ENCODE measurements at regions not wholly inside any gene's neighbourhood (a gene's known extent, or its start where the extent isn't known, plus 50 kb on each side); places are given as distances from the start of the nearest gene placed in this dataset.

DNA sequence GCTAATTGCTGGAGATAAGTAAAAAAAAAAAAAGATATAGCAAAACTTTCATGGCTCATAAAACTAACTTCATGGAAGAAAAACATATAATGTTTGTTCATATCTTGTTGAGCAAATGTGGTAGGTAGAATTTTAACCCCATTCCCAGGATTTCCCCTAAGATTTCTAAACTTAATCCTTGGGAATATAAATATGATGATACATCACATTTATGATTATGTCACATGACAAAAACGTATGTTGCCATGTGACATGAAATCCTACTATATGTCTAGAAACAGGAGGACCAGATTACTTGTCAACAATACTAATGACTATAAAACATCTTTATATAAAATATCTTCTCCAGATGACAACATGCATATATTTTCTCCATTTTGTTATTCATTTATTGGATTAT lies 679.0 kb upstream of the LRRC4C start:
- CTCF ChIA-PET: no interaction called here
- POLR2A ChIA-PET: no interaction called here

GRCh38 chr11:42145311-42145710 lies 685.9 kb upstream of the LRRC4C start:
- ChIA-PET CTCF (no interaction called here), POLR2A (no interaction called here)

DNA sequence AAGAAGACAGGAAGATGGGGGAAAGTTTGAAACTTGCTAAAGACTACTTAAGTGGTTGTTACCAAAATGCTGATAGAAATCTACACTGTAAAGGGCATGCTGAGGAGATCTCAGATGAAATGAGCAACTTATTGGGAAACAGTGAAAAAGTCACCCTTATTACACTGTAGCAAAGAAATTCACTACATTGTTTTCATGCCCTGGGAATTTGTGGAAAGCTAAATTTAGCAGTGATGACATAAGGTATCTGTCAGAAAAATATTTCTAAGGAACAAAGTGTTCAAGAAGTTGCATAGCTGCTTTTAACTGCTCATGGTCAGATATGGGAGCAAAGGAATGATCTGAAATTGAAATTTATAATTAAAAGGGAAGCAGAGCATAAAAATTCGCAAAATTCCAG lies 702.4 kb upstream of the LRRC4C start:
- CTCF ChIA-PET: no interaction called here

GRCh38 chr11:42169191-42169590 lies 709.7 kb upstream of the LRRC4C start:
- POLR2A ChIA-PET: no interaction called here
- CTCF ChIA-PET: no interaction called here

More for the DNA sequence above, 702.4 kb upstream of the LRRC4C start:
- POLR2A ChIA-PET: no interaction called here

- CTCF ChIA-PET: no interaction called here
- POLR2A ChIA-PET: no interaction called here
Measured at GRCh38 chr11:42170601-42171000, 711.1 kb upstream of the LRRC4C start.

DNA sequence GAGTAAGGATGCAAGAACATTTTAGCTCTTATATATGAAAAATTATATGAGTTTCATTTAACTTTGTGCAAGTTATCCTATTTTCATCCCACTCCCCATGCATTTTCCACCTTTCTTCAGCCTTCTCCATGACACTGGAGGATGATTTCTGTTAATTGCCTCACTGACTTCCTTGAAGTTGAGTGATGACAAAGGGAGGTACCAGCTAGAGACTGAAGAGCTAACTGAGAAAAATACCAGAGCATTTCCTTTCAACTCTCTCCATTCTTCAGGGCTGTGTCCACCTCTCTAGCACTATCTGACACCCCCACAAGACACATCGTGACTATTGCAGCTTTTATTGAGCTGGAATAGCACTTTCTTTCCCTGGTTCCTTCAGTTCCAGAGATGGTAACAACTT lies 711.6 kb upstream of the LRRC4C start:
- POLR2A ChIA-PET: no interaction called here
- CTCF ChIA-PET: no interaction called here

DNA sequence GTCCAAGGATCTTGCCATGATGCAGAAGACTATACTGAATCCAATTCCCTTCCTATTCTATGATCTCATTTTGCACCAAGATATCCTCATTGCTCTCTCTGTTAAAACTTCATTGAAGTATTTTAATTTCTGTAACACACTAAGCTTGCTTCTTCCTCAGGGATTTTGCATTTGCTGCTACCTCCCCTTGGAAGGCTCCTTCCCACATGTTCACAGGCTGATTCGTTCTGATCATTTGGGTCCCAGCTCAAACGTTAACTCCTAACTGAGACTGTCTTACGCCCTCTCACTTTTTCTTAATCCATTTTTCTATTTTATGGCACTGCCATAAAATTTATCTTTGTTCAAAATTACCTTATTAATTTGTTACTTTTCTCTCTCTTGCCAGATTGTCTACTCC lies 713.0 kb upstream of the LRRC4C start:
- ChIA-PET CTCF (no interaction called here), POLR2A (no interaction called here)

DNA sequence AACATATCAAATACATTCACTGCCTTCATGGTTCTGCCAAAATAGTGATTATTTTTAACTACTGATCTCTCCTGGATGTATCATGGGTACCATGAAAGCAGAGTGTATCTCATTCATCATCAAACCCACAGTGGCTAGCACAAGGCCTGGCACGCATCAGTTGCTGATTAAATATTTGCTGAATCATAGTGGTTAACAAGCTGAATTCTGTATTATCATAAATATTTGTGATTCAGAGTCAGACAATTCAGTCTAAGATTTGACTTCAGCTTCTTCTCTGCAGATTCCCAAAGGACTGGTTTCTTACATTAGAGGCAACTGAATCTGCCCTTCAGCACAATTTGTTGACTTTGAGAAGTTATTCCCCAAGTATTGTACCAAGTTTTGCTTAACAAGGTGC lies 715.8 kb upstream of the LRRC4C start:
- ChIA-PET POLR2A (no interaction called here), CTCF (no interaction called here)

- CTCF ChIA-PET: no interaction called here
- POLR2A ChIA-PET: no interaction called here
Measured at GRCh38 chr11:42179216-42179615, 719.8 kb upstream of the LRRC4C start.

DNA sequence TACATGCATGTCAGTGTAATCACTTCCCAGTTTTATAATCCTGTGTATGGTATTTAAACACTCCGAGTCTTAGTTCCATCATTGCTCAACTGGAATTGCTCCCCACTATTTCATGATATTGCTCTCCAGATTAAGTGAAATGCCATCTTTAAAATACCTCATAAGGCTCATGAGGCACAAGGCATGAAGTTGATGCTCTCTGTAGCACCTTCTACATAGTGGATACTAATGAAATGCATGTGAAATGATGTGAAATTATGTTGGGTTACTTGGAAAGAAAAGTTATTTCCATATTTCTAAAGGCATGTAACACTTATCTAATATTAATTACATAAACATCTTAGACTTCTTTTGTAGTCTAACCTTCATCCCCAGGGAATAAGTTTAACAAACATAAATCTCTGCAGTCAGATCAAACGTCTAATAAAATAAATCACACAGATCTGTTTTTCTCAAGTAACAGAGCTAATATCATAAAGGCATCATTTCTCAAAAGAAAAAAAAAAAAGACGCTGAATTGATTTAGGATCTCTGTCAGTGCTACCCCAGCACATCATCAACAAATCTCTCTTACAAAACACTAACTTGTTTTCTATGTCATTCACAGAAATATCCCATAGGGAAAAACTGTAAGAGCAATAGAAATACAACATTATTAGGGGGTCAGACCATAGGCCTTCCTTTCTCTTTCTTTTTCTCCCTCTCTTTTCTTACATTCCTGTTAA lies 736.0 kb upstream of the LRRC4C start:
- ChIA-PET CTCF (no interaction called here), POLR2A (no interaction called here)

GRCh38 chr11:42200311-42200710 lies 740.9 kb upstream of the LRRC4C start:
- POLR2A ChIA-PET: no interaction called here
- CTCF ChIA-PET: no interaction called here

- ChIA-PET CTCF (no interaction called here), POLR2A (no interaction called here)
Measured at GRCh38 chr11:42201603-42202148, 742.2 kb upstream of the LRRC4C start.

GRCh38 chr11:42205518-42205917 lies 746.1 kb upstream of the LRRC4C start:
- ChIA-PET CTCF (no interaction called here), POLR2A (no interaction called here)

GRCh38 chr11:42225664-42226063 lies 766.2 kb upstream of the LRRC4C start:
- POLR2A ChIA-PET: no interaction called here
- CTCF ChIA-PET: no interaction called here

DNA sequence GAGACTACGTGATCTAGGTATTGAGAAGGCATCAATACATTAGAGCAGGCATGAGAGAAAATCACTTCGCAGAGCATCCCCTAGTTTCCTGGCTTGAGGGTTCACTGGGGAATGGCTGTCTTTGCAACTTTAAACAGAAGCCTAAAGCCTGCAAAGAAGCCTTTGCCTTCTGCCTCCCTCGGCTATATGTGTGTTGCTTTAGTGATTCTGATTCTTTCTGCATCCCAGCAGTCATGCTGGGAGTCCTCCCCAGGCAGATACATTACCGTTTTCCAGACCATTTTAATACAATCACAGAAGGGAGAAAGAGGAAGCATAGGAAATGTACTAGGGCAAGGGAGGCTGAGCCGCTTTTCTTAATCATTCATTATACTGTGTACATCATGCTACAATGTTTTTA lies 773.2 kb upstream of the LRRC4C start:
- CTCF ChIA-PET: no interaction called here
- POLR2A ChIA-PET: no interaction called here

DNA sequence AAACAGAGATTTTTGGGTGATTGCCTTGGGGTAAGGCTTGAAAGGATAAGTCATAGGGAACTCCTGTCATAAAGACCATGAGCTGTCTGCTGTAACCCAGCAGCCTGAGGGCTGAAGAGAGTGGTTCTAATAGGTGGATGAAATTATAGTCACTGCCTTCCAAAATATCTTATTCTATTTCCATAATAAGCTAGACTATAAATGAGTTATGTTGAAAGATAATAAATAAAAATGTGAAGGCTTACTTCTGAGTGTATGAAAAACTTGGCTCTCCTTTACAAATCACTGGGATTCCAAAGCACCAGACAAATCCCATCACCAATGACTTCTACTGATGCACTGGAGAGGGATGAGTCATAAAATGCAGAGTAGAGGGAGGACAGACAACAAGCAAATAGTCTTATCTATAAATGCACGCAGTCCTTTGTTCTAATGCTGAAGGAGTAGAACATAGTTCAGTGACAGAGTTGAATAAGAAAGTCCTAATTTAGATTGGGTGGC lies 775.0 kb upstream of the LRRC4C start:
- ChIA-PET CTCF (no interaction called here), POLR2A (no interaction called here)

- ChIA-PET POLR2A (no interaction called here), CTCF (no interaction called here)
Measured at GRCh38 chr11:42237701-42238235, 778.3 kb upstream of the LRRC4C start.

DNA sequence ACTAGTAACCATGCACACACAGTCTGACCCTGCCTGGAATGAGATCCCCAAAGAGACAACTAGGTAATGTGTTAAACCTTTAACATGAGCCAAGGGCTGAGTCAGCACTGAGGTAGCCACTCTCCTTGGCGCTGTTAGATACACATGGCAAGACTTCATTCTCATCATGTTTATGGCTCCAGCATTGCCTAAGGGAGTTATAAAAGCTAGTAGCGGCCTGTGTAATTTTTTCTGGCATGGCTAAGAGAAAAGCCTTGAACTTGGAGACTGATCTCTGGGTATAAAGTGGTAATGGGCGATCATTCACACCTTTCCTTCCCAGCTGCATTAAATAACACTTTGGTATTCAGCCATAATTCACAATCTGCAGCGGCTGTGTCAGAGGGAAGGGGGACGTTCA lies 779.7 kb upstream of the LRRC4C start:
- ChIA-PET CTCF (no interaction called here), POLR2A (no interaction called here)

- POLR2A ChIA-PET: no interaction called here
- CTCF ChIA-PET: no interaction called here
Measured at GRCh38 chr11:42243385-42243784, 783.9 kb upstream of the LRRC4C start.

GRCh38 chr11:42244376-42244775 lies 784.9 kb upstream of the LRRC4C start:
- ChIA-PET CTCF (no interaction called here), POLR2A (no interaction called here)

DNA sequence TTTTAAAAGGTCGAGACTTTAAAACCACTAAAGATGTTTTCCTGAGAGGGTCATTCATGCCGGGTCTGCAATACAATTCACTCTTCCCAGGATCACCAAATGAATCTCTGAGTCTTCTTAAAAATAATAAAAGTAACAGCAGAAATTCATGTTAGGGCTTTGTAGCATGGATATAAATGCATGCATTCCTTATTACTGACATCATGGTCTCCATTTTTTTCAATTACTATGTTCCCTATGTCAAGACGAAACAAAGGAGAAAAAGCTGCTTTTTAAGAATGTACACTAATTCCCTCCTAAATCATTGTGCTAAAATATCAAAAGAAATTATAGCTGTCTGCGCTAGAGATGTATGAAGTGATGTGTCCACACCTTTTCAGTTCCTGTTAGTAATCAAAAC lies 789.9 kb upstream of the LRRC4C start:
- POLR2A ChIA-PET: no interaction called here
- CTCF ChIA-PET: no interaction called here

- POLR2A ChIA-PET: no interaction called here
- CTCF ChIA-PET: no interaction called here
Measured at GRCh38 chr11:42249956-42250355, 790.5 kb upstream of the LRRC4C start.
